Endodermal cell (in vitro differentiated cells): ENCODE measurements at regions not wholly inside any gene's neighbourhood (a gene's known extent, or its start where the extent isn't known, plus 50 kb on each side); places are given as distances from the start of the nearest gene placed in this dataset.
"Not testable (repeated sequence)": the region's sequence is repeated elsewhere in the genome, so short reads cannot be mapped to it uniquely, and the experiment has no call there.

Experiments used
- DNase-seq: peaks from one replicate; pipeline ENCODE4 v3.0.0-alpha.2; 2017
- H3K27ac ChIP-seq: 2 replicates; pipeline ENCODE4 v1.5.1; 2013; ENCODE audit warnings: mild to moderate bottlenecking, low read depth, low read length, moderate library complexity
- H3K27me3 ChIP-seq: 2 replicates; pipeline ENCODE4 v1.6.1; 2013; ENCODE audit warnings: mild to moderate bottlenecking, low read length, moderate library complexity; ENCODE audit not compliant: insufficient read depth, control insufficient read depth, poor library complexity, severe bottlenecking
- H3K36me3 ChIP-seq: 2 replicates; pipeline ENCODE4 v1.7.0; 2013; ENCODE audit warnings: mild to moderate bottlenecking, low read length, moderate library complexity; ENCODE audit not compliant: control insufficient read depth, insufficient read depth
- H3K4me1 ChIP-seq: one replicate; pipeline ENCODE4 v1.7.0; 2013; ENCODE audit warnings: low read length; ENCODE audit not compliant: control insufficient read depth, insufficient read depth
- H3K4me3 ChIP-seq: 2 replicates; pipeline ENCODE4 v1.5.1; 2013; ENCODE audit warnings: mild to moderate bottlenecking, low read length, moderate library complexity
- H3K9ac ChIP-seq: 2 replicates; pipeline ENCODE4 v1.6.1; 2013; ENCODE audit warnings: mild to moderate bottlenecking, low read length, moderate library complexity; ENCODE audit not compliant: poor library complexity, severe bottlenecking; ENCODE audit errors: extremely low read depth
- H3K9me3 ChIP-seq: 2 replicates; pipeline ENCODE4 v1.6.1; 2013; ENCODE audit warnings: mild to moderate bottlenecking, low read length, moderate library complexity; ENCODE audit not compliant: control insufficient read depth
- H3K27ac Mint-ChIP-seq: 2 replicates; pipeline ENCODE4 v1.8.0; 2020; ENCODE audit warnings: mixed read lengths
- H3K27me3 Mint-ChIP-seq: 2 replicates; pipeline ENCODE4 v1.8.0; 2021; ENCODE audit warnings: mild to moderate bottlenecking, mixed read lengths; ENCODE audit not compliant: insufficient read depth
- H3K36me3 Mint-ChIP-seq: 2 replicates; pipeline ENCODE4 v1.8.0; 2020; ENCODE audit warnings: low read depth, mixed read lengths
- H3K4me1 Mint-ChIP-seq: 2 replicates; pipeline ENCODE4 v1.8.0; 2020; ENCODE audit warnings: mixed read lengths
- H3K4me3 Mint-ChIP-seq: 2 replicates; pipeline ENCODE4 v1.8.0; 2020; ENCODE audit warnings: mild to moderate bottlenecking, moderate library complexity, mixed read lengths
- H3K9me3 Mint-ChIP-seq: 2 replicates; pipeline ENCODE4 v1.8.0; 2020; ENCODE audit warnings: mild to moderate bottlenecking, mixed read lengths
- CTCF ChIP-seq: fragments of 200-600 bp; sonication (generic); conservative IDR thresholded peaks from 2 replicates; pipeline ENCODE4 v1.5.0; 2021; ENCODE audit warnings: antibody characterized with exemption, mild to moderate bottlenecking
- WGBS, 2 experiments: methylation state at CpG; one replicate each; pipeline versions ENCODE4 v1.1.5 to v1.1.7; 2013; ENCODE audit warnings: missing lambda C conversion rate in 2 of 2, mixed read lengths in 1 of 2; ENCODE audit not compliant: insufficient coverage in 1 of 2, insufficient read length in 1 of 2; 5-methylcytosine and 5-hydroxymethylcytosine counted together

GRCh38 chr4:158098802-158099201, 74.0 kb downstream of the GASK1B start:
- TF ChIP-seq CTCF, result no peak
- H3K27ac ChIP-seq, result no peak overlapping the region
- no peak overlapping the region for H3K4me3 ChIP-seq
- H3K27ac Mint-ChIP-seq, result no peak overlapping the region
- no peaks in the 10 kb centered on the region for H3K36me3 ChIP-seq
- no peak for DNase-seq
- H3K4me1 Mint-ChIP-seq, result peaks cover 20% of the 10 kb centered on the region
- 83 to 92% methylated on average over 1 of the region's 1 CpG for WGBS, 2 experiments
- H3K27me3 ChIP-seq, result no peaks in the 10 kb centered on the region
- H3K27me3 Mint-ChIP-seq, result no peaks in the 10 kb centered on the region
- H3K4me1 ChIP-seq, result peaks cover 16% of the 10 kb centered on the region
- no peak overlapping the region for H3K4me3 Mint-ChIP-seq
- H3K9me3 ChIP-seq, result peaks cover 5% of the 10 kb centered on the region
- peaks cover 12% of the 10 kb centered on the region for H3K9me3 Mint-ChIP-seq
- H3K36me3 Mint-ChIP-seq, result peaks cover 4% of the 10 kb centered on the region
- no peak overlapping the region for H3K9ac ChIP-seq

- 76 to 100% methylated on average over 1 of the region's 1 CpG for WGBS, 2 experiments
- peak; percentile 78 for DNase-seq
Measured at GRCh38 chr4:158094413-158095134, 78.3 kb downstream of the GASK1B start.

GRCh38 chr4:158090323-158090722, 82.5 kb downstream of the GASK1B start:
- H3K27me3 Mint-ChIP-seq, result no peaks in the 10 kb centered on the region
- Histone ChIP-seq H3K9me3 (no peaks in the 10 kb centered on the region), H3K27ac (no peak overlapping the region), H3K9ac (no peak overlapping the region), H3K4me1 (peaks cover 13% of the 10 kb centered on the region), H3K27me3 (no peaks in the 10 kb centered on the region), H3K36me3 (no peaks in the 10 kb centered on the region), H3K4me3 (no peak overlapping the region)
- H3K4me1 Mint-ChIP-seq, result peaks cover 18% of the 10 kb centered on the region
- no peaks in the 10 kb centered on the region for H3K36me3 Mint-ChIP-seq
- no peak for TF ChIP-seq CTCF
- no peak overlapping the region for H3K27ac Mint-ChIP-seq
- H3K9me3 Mint-ChIP-seq, result peaks cover 7% of the 10 kb centered on the region
- no peak for DNase-seq
- H3K4me3 Mint-ChIP-seq, result no peak overlapping the region

More at GRCh38 chr4:158094413-158095134, 78.3 kb downstream of the GASK1B start:
- H3K9me3 ChIP-seq, result peaks cover 5% of the 10 kb centered on the region
- no peak for TF ChIP-seq CTCF
- Mint-ChIP-seq H3K27me3 (no peaks in the 10 kb centered on the region), H3K36me3 (peaks cover 4% of the 10 kb centered on the region), H3K4me3 (peak overlapping the region; percentile 35), H3K9me3 (peaks cover 17% of the 10 kb centered on the region), H3K27ac (peak overlapping the region; percentile 95), H3K4me1 (peaks cover 21% of the 10 kb centered on the region)
- H3K27ac ChIP-seq, result no peak overlapping the region
- H3K27me3 ChIP-seq, result no peaks in the 10 kb centered on the region
- H3K4me1 ChIP-seq, result peaks cover 16% of the 10 kb centered on the region
- no peak overlapping the region for H3K9ac ChIP-seq
- H3K36me3 ChIP-seq, result no peaks in the 10 kb centered on the region
- peak overlapping the region; percentile 50 for H3K4me3 ChIP-seq

- H3K27ac Mint-ChIP-seq, H3K4me3 ChIP-seq, H3K4me3 Mint-ChIP-seq, H3K27ac ChIP-seq, H3K27me3 Mint-ChIP-seq, H3K9ac ChIP-seq, DNase-seq, H3K36me3 ChIP-seq, H3K27me3 ChIP-seq, H3K9me3 ChIP-seq, H3K4me1 ChIP-seq, H3K9me3 Mint-ChIP-seq, H3K36me3 Mint-ChIP-seq: not testable (repeated sequence)
- 86% methylated on average over 21 of the region's 21 CpGs; no CpG with 5 or more reads in 1 of the 2 experiments for WGBS, 2 experiments
- peaks cover 13% of the 10 kb centered on the region for H3K4me1 Mint-ChIP-seq
Measured at GRCh38 chr4:158089897-158090296, 82.9 kb downstream of the GASK1B start.
